ENCODE measurements at regions not wholly inside any gene's neighbourhood (a gene's known extent, or its start where the extent isn't known, plus 50 kb on each side); places are given as distances from the start of the nearest gene placed in this dataset.

DNA sequence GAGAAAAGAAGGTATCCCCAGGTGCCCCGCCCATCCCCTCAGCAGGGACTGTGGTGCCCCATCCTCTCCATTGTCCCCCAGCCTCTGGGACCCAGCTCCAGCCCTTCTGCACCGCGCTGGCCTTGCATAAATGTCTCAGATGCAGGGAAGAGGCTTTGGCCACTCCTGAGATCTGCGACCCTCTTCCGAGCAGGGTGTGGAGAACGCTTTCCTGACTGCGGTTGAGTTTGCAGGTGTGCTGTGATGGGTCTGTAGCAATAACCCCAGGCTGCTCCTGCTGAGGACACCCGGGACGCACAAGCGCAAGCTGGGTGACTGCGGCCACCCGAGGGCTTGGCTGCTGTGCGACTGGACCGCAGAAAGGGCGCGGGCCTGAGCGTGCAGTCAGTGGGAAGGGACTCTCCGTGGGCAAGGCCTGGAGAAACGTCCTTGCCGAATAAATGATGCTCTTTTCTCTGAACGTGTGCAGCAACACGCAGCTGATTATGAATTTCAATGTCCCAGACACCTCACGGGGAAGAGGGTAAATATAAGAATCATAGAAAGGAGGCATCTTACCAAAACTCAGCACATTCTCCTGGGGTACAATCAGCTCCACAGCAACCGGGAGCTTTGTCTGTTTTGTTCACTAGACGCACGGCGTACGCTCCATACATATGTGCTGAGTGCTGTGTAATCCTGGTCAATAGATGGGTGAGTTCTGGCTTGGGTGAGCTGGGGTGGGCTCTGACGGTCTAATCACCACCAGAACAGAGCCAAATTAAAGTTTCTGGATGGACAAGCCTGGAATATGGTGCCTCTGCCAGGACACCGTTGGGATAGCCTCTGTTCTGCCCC, 67.5 kb upstream of the ZNF516 start:
- H3K9me3 ChIP-seq (ENCODE audit: low read length): peaks cover 4% of the 10 kb centered on the region
- no peaks in the 10 kb centered on the region for H3K27me3 ChIP-seq (ENCODE audit: insufficient read depth, low read length)
- peaks cover 17% of the 10 kb centered on the region for H3K4me1 ChIP-seq (ENCODE audit: insufficient read depth, low read length)
- no peak overlapping the region for H2AFZ ChIP-seq (ENCODE audit: low read depth, low read length)
- no peak overlapping the region for H3K4me3 ChIP-seq (ENCODE audit: low read length)
- H3K36me3 ChIP-seq (ENCODE audit: insufficient read depth, low read length): no peaks in the 10 kb centered on the region

DNA sequence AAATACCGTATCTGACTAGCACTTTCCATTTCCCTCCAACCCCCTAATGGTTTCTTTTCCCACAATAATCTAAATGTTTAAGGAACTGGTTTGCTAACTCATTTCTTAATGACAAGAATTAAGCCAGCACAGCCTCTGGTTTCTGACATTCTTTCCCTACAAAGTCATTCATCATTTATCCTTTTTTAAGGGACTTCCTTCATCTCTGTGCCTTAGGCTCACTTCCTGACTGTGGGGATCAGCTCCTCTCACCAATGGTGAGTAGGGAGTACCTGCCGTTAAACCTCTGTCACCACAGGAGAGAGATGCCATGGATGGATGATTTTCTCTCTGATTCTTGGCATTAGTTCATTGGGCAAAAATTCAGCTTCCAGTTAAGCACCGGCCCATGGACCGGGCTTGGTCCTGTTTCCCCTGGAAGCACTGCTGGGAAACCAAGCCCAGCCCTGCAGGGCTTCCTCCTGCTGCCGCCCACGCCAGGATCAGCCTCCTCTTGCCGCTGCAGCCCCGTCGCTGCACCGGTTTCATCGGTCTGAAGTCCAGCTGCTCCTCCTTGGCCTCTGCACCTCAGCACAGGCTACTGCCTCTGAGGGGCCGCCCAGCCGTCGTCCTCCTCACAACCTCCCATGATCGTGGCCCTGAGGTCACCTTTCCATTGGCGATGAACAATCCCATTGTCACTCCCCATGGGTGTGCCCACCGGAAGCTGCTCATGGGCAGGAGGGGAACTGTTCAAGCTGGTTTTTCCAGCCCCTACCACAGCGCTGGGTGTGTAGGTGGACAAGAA, 64.0 kb upstream of the ZNF516 start:
- peaks cover 4% of the 10 kb centered on the region for H3K9me3 ChIP-seq (ENCODE audit: low read length)
- H3K36me3 ChIP-seq (ENCODE audit: insufficient read depth, low read length): no peaks in the 10 kb centered on the region
- H2AFZ ChIP-seq (ENCODE audit: low read depth, low read length): no peak overlapping the region
- no peaks in the 10 kb centered on the region for H3K27me3 ChIP-seq (ENCODE audit: insufficient read depth, low read length)
- peaks cover 4% of the 10 kb centered on the region for H3K4me1 ChIP-seq (ENCODE audit: insufficient read depth, low read length)
- no peak overlapping the region for H3K4me3 ChIP-seq (ENCODE audit: low read length)

GRCh38 chr18:76557026-76557575, 62.1 kb upstream of the ZNF516 start:
- Histone ChIP-seq H3K4me1 (ENCODE audit: insufficient read depth, low read length) (peaks cover 4% of the 10 kb centered on the region), H3K27me3 (ENCODE audit: insufficient read depth, low read length) (no peaks in the 10 kb centered on the region)

DNA sequence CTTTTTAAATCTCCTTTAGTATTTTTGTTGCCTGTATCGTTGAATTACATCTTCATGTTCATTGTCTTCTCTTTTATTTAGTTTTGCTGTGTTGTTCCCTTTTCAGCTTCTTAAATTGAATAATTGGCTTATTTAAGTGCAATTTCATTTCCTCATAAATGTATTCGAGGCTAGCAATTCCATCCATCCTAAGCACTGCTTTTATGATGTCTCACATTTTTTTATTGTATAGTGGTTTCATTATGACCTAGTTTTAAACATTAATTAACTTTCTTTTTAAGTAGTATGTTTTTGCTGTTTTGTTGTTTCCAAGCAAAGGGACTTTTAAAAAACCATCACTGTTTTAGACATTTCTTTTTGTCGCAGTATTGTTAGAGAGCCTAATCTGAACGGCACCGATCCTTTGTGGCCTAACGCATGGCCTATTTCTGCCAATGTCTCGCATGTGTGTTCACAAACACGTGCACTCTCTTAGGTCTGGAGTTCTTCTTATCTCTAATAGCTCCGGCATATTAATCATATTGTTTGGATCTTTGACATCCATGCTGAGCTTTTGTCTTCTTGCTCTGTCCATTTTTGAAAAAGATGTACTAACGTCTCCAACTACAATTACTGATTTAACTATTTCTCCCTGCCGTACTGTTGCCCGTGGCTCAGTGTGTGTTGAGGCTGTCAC, 59.6 kb upstream of the ZNF516 start:
- H2AFZ ChIP-seq (ENCODE audit: low read depth, low read length): no peak overlapping the region
- H3K4me3 ChIP-seq (ENCODE audit: low read length): no peak overlapping the region
- peaks cover 4% of the 10 kb centered on the region for H3K4me1 ChIP-seq (ENCODE audit: insufficient read depth, low read length)
- H3K36me3 ChIP-seq (ENCODE audit: insufficient read depth, low read length): no peaks in the 10 kb centered on the region
- no peaks in the 10 kb centered on the region for H3K9me3 ChIP-seq (ENCODE audit: low read length)
- no peaks in the 10 kb centered on the region for H3K27me3 ChIP-seq (ENCODE audit: insufficient read depth, low read length)

More at GRCh38 chr18:76557026-76557575, 62.1 kb upstream of the ZNF516 start:
- Histone ChIP-seq H2AFZ (ENCODE audit: low read depth, low read length) (no peak overlapping the region), H3K4me3 (ENCODE audit: low read length) (no peak overlapping the region), H3K36me3 (ENCODE audit: insufficient read depth, low read length) (no peaks in the 10 kb centered on the region), H3K9me3 (ENCODE audit: low read length) (no peaks in the 10 kb centered on the region)

GRCh38 chr18:76553715-76554546, 58.9 kb upstream of the ZNF516 start:
- Histone ChIP-seq H3K27me3 (ENCODE audit: insufficient read depth, low read length) (no peaks in the 10 kb centered on the region), H3K9me3 (ENCODE audit: low read length) (no peaks in the 10 kb centered on the region), H2AFZ (ENCODE audit: low read depth, low read length) (no peak overlapping the region), H3K4me3 (ENCODE audit: low read length) (no peak overlapping the region), H3K36me3 (ENCODE audit: insufficient read depth, low read length) (no peaks in the 10 kb centered on the region), H3K4me1 (ENCODE audit: insufficient read depth, low read length) (no peaks in the 10 kb centered on the region)

GRCh38 chr18:76548541-76548940, 53.5 kb upstream of the ZNF516 start:
- H3K4me1 ChIP-seq (ENCODE audit: insufficient read depth, low read length): no peaks in the 10 kb centered on the region
- no peak overlapping the region for H2AFZ ChIP-seq (ENCODE audit: low read depth, low read length)
- H3K4me3 ChIP-seq (ENCODE audit: low read length): no peak overlapping the region
- no peaks in the 10 kb centered on the region for H3K36me3 ChIP-seq (ENCODE audit: insufficient read depth, low read length)
- H3K9me3 ChIP-seq (ENCODE audit: low read length): no peaks in the 10 kb centered on the region
- no peaks in the 10 kb centered on the region for H3K27me3 ChIP-seq (ENCODE audit: insufficient read depth, low read length)

- no peak overlapping the region for H3K4me3 ChIP-seq (ENCODE audit: low read length)
- no peaks in the 10 kb centered on the region for H3K4me1 ChIP-seq (ENCODE audit: insufficient read depth, low read length)
- no peaks in the 10 kb centered on the region for H3K27me3 ChIP-seq (ENCODE audit: insufficient read depth, low read length)
- no peak overlapping the region for H2AFZ ChIP-seq (ENCODE audit: low read depth, low read length)
- H3K9me3 ChIP-seq (ENCODE audit: low read length): no peaks in the 10 kb centered on the region
- H3K36me3 ChIP-seq (ENCODE audit: insufficient read depth, low read length): no peaks in the 10 kb centered on the region
These were observed 52.3 kb upstream of the ZNF516 start for GRCh38 chr18:76547296-76547695.

GRCh38 chr18:76546436-76546835, 51.4 kb upstream of the ZNF516 start:
- no peaks in the 10 kb centered on the region for H3K27me3 ChIP-seq (ENCODE audit: insufficient read depth, low read length)
- no peak overlapping the region for H3K4me3 ChIP-seq (ENCODE audit: low read length)
- H2AFZ ChIP-seq (ENCODE audit: low read depth, low read length): no peak overlapping the region
- H3K4me1 ChIP-seq (ENCODE audit: insufficient read depth, low read length): no peaks in the 10 kb centered on the region
- H3K9me3 ChIP-seq (ENCODE audit: low read length): no peaks in the 10 kb centered on the region
- no peaks in the 10 kb centered on the region for H3K36me3 ChIP-seq (ENCODE audit: insufficient read depth, low read length)

- H3K4me3 ChIP-seq (ENCODE audit: low read length): no peak overlapping the region
- H3K9me3 ChIP-seq (ENCODE audit: low read length): no peaks in the 10 kb centered on the region
- H2AFZ ChIP-seq (ENCODE audit: low read depth, low read length): no peak overlapping the region
- no peaks in the 10 kb centered on the region for H3K36me3 ChIP-seq (ENCODE audit: insufficient read depth, low read length)
- no peaks in the 10 kb centered on the region for H3K4me1 ChIP-seq (ENCODE audit: insufficient read depth, low read length)
- no peaks in the 10 kb centered on the region for H3K27me3 ChIP-seq (ENCODE audit: insufficient read depth, low read length)
These were observed 51.0 kb upstream of the ZNF516 start for GRCh38 chr18:76546088-76546435.

- H3K4me1 ChIP-seq (ENCODE audit: insufficient read depth, low read length): no peaks in the 10 kb centered on the region
- no peaks in the 10 kb centered on the region for H3K9me3 ChIP-seq (ENCODE audit: low read length)
- no peak overlapping the region for H2AFZ ChIP-seq (ENCODE audit: low read depth, low read length)
- no peaks in the 10 kb centered on the region for H3K36me3 ChIP-seq (ENCODE audit: insufficient read depth, low read length)
- H3K4me3 ChIP-seq (ENCODE audit: low read length): no peak overlapping the region
- no peaks in the 10 kb centered on the region for H3K27me3 ChIP-seq (ENCODE audit: insufficient read depth, low read length)
These were observed 50.5 kb upstream of the ZNF516 start for GRCh38 chr18:76545433-76546087.

DNA sequence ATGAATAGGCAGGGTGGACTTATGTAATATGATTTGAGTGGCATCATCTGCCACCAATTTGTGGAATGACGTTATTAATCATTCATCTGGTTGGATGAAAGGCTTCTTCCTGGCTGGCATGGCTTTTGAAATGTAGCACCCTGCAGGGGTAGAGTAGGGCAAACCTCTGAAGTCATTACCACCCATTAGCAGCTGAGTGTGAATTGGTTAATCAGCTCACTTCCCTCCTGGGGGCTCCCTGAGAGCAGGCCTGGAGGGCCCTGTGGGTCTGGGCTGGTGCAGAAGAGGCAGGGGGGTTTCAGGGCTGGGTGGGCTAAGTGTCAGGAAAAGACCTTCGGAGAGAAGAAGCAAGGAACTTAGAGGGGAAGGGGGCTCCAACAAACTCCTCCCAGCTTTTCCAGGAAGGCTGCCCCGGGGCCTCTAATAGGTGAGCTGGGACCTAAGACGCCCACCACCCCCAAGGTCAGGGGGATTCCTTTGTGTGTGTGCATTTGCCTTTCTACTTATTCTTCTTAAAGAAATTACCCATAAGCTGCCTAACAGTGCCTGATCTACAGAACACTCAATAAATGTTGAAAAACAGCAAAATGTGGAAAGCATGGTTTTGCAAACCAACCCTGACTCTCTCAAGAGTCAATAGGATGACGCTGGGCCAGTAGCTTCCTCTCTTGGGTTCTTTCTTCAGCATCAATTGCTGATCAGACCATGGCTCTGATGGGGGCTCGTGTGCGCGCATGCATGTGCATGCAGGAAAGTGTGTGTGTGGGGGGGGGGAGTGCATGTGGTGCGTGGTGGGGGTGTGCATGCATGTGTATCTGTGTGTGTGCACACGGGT, 49.7 kb upstream of the ZNF516 start:
- Histone ChIP-seq H3K4me1 (ENCODE audit: insufficient read depth, low read length) (no peaks in the 10 kb centered on the region), H3K9me3 (ENCODE audit: low read length) (no peaks in the 10 kb centered on the region), H3K27me3 (ENCODE audit: insufficient read depth, low read length) (no peaks in the 10 kb centered on the region), H2AFZ (ENCODE audit: low read depth, low read length) (no peak overlapping the region), H3K36me3 (ENCODE audit: insufficient read depth, low read length) (no peaks in the 10 kb centered on the region), H3K4me3 (ENCODE audit: low read length) (no peak overlapping the region)

All from neuron (in vitro differentiated cells).